GM18508 (cell line): ENCODE measurements at regions not wholly inside any gene's neighbourhood (a gene's known extent, or its start where the extent isn't known, plus 50 kb on each side); places are given as distances from the start of the nearest gene placed in this dataset.

Experiments used
- ATAC-seq: cut with Tn5 transposase; IDR thresholded peaks from one replicate; pipeline ENCODE4 v1.9.1; 2021; ENCODE audit warnings: moderate number of reproducible peaks; ENCODE audit not compliant: insufficient read depth, unreplicated experiment

- ATAC-seq, result no peak
Measured at GRCh38 chrX:13266641-13267345, 53.1 kb downstream of the ATXN3L start.

GRCh38 chrX:13265549-13266132, 54.2 kb downstream of the ATXN3L start:
- no peak for ATAC-seq

GRCh38 chrX:13265111-13265510, 54.7 kb downstream of the ATXN3L start:
- no peak for ATAC-seq

- ATAC-seq, result no peak
Measured at GRCh38 chrX:13263560-13264251, 56.1 kb downstream of the ATXN3L start.

GRCh38 chrX:13261348-13261747, 58.5 kb downstream of the ATXN3L start:
- ATAC-seq, result no peak

- ATAC-seq, result no peak
Measured at GRCh38 chrX:13260598-13260997, 59.3 kb downstream of the ATXN3L start.

GRCh38 chrX:13258725-13259124, 61.1 kb downstream of the ATXN3L start:
- no peak for ATAC-seq

GRCh38 chrX:13258052-13258444, 61.8 kb downstream of the ATXN3L start:
- no peak for ATAC-seq

- ATAC-seq, result peak; percentile 44
Measured at GRCh38 chrX:13257223-13258051, 62.4 kb downstream of the ATXN3L start.

GRCh38 chrX:13256603-13257002, 63.2 kb downstream of the ATXN3L start:
- no peak for ATAC-seq

- no peak for ATAC-seq
Measured at GRCh38 chrX:13254870-13255269, 65.0 kb downstream of the ATXN3L start.

- ATAC-seq, result no peak
Measured at GRCh38 chrX:13254076-13254785, 65.6 kb downstream of the ATXN3L start.

- ATAC-seq, result no peak
Measured at GRCh38 chrX:13253223-13253622, 66.6 kb downstream of the ATXN3L start.

GRCh38 chrX:13252726-13253125, 67.1 kb downstream of the ATXN3L start:
- no peak for ATAC-seq

- ATAC-seq, result no peak
Measured at GRCh38 chrX:13250826-13251580, 68.8 kb downstream of the ATXN3L start.

- no peak for ATAC-seq
Measured at GRCh38 chrX:13248867-13249486, 70.9 kb downstream of the ATXN3L start.

GRCh38 chrX:13239272-13239671, 80.6 kb downstream of the ATXN3L start:
- no peak for ATAC-seq

- no peak for ATAC-seq
Measured at GRCh38 chrX:13235930-13236329, 83.9 kb downstream of the ATXN3L start.

GRCh38 chrX:13232484-13232883, 87.4 kb downstream of the ATXN3L start:
- ATAC-seq, result no peak
